ENCODE measurements at regions not wholly inside any gene's neighbourhood (a gene's known extent, or its start where the extent isn't known, plus 50 kb on each side); places are given as distances from the start of the nearest gene placed in this dataset.

DNA sequence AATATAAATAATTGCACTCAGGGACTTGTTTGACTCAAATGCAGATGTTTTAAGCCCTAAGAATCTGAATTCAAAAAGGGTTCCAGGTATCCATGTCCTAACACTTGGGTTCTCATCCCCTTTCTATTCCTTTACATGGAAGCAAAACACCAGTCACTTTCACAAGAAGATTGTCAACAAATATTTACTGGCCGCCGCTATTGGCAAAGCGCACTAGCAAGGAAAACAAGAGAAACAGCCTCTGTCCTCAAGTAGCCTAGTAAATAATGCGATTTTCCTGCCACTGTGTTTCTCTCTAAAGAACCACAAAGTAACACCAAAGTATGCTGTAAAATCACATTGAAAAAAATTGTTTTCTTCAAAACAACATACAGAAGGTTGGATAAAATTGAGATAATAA lies 66.7 kb upstream of the EZH2 start:
- no peaks in the 10 kb centered on the region for H3K27me3 ChIP-seq

DNA sequence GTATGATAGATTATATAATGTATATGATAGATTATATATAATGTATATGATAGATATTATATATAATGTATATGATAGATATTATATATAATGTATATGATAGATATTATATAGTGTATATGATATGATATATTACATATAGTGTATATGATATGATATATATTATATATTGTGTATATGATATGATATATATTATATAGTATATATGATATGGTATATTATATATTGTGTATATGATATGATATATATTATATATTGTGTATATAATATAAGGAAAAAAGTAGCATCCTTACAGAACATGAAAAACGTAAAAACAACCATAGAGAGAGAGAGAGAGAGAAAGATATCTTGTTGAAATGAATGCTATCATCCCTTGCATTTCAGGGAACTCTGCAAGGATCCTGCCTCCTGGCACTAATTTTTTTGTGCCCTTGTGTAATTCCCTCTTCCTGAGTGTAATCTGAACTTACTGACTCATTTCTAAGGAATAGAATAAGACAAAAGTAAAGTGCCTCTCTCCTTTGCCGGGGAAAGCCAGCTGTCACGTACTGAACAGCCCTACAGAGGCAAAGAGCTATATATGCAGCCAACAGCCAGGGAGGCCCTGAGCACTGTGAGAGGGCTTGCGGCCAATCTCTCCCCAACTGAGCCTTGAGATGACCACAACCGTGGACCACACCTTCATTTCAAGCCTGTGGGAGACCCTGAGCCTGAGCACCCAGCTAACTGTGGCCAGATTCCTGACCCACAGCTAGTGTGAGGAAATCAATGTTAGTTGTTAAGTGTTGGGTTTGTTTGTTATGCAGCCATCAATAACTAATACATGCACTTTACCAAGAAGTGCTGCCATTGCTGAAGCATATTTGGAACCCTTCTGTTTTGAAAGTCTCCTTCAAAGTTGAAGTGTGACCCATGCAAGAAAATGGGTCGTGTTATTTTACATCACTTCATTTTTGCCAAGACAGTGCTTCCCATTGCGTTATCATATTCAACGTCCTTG lies 61.1 kb upstream of the EZH2 start:
- TF ChIP-seq Cebpa-rat (IDR thresholded peaks at IDR 0.05): no peak
- Histone ChIP-seq H3K27me3 (no peaks in the 10 kb centered on the region), H3K4me3 (no peak overlapping the region), H3K4me2 (no peak overlapping the region), H4K20me1 (no peaks in the 10 kb centered on the region), H3K9ac (no peak overlapping the region), H3K36me3 (no peaks in the 10 kb centered on the region), H3K9me3 (replicated peaks in 1 of 11) (peaks cover 0 to 10% (median 0%) of the 10 kb centered on the region in 11 experiments; a peak in 4 of 22 replicates), H3K27ac (no peak overlapping the region), H3K4me1 (peaks cover 6 to 10% (median 9%) of the 10 kb centered on the region in 10 experiments; a peak in 18 of 20 replicates)

More for the DNA sequence above, 66.7 kb upstream of the EZH2 start:
- Histone ChIP-seq H3K9me3 (replicated peaks in 1 of 11) (peaks cover 0 to 6% (median 0%) of the 10 kb centered on the region in 11 experiments; a peak in 1 of 22 replicates), H4K20me1 (no peaks in the 10 kb centered on the region), H3K4me1 (peaks cover 0 to 6% (median 0%) of the 10 kb centered on the region in 10 experiments; a peak in 4 of 20 replicates), H3K9ac (no peak overlapping the region), H3K36me3 (no peaks in the 10 kb centered on the region), H3K4me3 (no peak overlapping the region), H3K27ac (no peak overlapping the region), H3K4me2 (no peak overlapping the region)
- TF ChIP-seq Cebpa-rat (IDR thresholded peaks at IDR 0.05): no peak

DNA sequence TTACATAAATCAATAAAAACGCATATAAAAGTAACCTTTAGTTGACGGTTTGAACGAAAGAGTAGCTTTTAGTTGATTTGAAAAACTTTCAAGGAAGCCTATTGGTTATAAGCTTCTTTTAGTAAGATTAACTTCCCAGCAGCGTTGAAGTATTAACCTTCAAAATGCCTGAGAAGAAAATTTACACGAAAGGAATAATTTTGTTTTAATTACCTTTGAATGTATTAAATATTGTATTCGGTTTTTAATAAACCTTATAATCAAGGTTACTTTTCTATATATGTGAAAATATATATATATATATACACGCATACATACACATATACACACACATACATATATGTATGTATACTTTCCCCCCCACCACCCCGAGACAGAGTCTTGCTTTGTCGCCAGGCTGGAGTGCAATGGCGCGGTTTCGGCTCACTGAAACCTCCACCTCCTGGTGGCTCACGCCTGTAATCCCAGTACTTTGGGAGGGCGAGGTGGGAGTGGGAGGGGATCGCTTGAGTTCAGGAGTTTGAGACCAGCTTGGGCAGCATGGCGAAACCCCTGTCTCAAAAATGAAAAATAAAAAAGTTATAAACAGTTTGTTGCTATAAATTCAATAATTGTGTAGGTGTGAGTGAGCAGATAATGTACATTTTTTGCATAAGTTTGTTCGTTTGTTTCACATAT lies 57.6 kb upstream of the EZH2 start:
- H3K9me3 ChIP-seq (replicated peaks in 1 of 11): peaks cover 0 to 5% (median 0%) of the 10 kb centered on the region in 11 experiments; a peak in 3 of 22 replicates
- no peaks in the 10 kb centered on the region for H3K36me3 ChIP-seq
- H3K9ac ChIP-seq: peak overlapping the region; percentile 87 to 98 (median 95)
- H3K27me3 ChIP-seq: no peaks in the 10 kb centered on the region
- peaks cover 11 to 20% (median 14%) of the 10 kb centered on the region in 10 experiments; a peak in 18 of 20 replicates for H3K4me1 ChIP-seq
- H4K20me1 ChIP-seq: no peaks in the 10 kb centered on the region
- peak overlapping the region; percentile 73 to 86 (median 80) for H3K4me2 ChIP-seq
- TF ChIP-seq Cebpa-rat (IDR thresholded peaks at IDR 0.05): no peak
- peak overlapping the region; percentile 64 to 90 (median 81) for H3K4me3 ChIP-seq
- peak overlapping the region in 10 of 11 experiments; percentile 85 to 98 (median 96); a peak in 20 of 22 replicates for H3K27ac ChIP-seq

DNA sequence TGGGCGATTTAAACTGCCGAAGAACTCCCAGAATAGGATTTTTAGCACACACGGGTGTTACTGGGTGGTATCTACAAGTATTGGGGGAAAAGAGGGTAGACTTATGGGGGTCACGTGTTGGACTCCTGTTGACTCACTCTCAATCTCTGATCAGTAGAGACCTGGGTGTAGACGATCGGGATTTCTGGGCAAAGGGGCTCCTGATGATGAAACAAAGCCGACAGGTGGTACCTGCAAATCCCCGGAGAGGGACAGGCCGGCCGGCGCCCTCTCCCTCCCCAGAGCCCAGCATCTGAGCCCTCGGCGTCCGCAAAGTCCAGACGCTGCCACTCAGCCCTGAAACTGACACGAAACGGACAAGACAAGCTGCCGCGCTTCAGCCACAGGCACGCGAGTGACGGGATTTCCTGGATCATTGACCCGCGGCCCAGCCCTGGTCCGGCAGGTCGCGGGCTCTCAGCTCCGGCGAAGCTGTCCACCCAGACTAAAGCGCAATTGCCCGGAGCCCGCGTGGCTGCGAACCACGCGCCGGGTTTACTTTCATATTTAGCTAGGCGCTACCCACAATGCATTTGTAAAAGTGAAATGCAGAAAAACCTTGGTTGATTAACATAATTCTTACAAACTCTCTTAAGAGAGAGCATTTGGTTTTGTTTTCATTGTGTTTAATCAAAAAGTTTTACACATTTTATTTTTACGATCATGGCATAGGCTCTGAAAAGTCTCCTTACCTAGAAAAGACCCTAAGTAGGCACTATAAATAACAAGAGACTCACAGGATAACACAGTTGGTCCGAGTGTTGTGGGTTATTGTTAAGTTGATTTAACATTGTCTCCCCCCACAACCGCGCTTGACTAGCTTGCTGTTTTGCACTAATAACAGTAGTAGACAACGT lies 56.9 kb upstream of the EZH2 start:
- Histone ChIP-seq H3K27me3 (no peaks in the 10 kb centered on the region), H3K4me1 (peaks cover 11 to 20% (median 14%) of the 10 kb centered on the region in 10 experiments; a peak in 18 of 20 replicates), H3K4me2 (peak overlapping the region; percentile 58 to 86 (median 80)), H3K9me3 (replicated peaks in 1 of 11) (peaks cover 0 to 5% (median 0%) of the 10 kb centered on the region in 11 experiments; a peak in 3 of 22 replicates), H3K9ac (peak overlapping the region; percentile 87 to 98 (median 95)), H3K4me3 (peak overlapping the region; percentile 64 to 90 (median 81)), H3K27ac (peak overlapping the region; percentile 82 to 98 (median 96)), H4K20me1 (no peaks in the 10 kb centered on the region), H3K36me3 (no peaks in the 10 kb centered on the region)
- no peak for TF ChIP-seq Cebpa-rat (IDR thresholded peaks at IDR 0.05)

DNA sequence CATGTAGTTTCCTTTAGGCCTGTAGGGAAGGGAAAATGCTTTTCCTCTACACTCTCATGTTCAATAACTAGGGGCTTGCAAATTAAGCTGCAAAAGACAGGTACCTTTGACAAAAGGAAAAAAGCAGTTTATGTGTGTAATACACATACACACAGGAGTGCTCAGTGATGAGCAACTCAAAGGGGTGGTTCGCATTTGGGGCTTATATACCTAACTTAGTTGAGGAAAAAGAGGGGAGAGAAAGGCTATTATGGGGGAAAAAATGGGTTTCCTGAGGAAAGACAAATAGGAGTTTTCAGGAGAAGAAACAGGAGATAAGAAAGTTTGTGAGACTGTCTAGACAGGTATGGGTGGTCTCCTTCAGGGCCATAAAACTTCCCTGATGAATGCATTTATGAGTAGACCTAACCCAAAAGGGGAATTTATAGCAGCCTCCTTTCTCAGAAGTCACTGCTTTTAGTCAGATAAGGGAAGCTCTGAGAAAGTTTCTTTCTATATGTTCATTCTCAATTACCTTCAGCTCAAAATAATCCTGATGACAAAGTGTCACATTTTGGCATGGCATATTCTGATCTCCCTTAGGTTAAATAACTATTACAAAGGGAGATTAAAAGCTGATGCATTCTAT lies 55.2 kb upstream of the EZH2 start:
- Histone ChIP-seq H3K4me3 (no peak overlapping the region), H3K4me1 (peaks cover 11 to 20% (median 14%) of the 10 kb centered on the region in 10 experiments; a peak in 18 of 20 replicates), H3K27me3 (no peaks in the 10 kb centered on the region), H4K20me1 (no peaks in the 10 kb centered on the region), H3K36me3 (no peaks in the 10 kb centered on the region), H3K27ac (no peak overlapping the region), H3K9me3 (replicated peaks in 1 of 11) (no peaks in the 10 kb centered on the region), H3K4me2 (peak overlapping the region in 2 of 11 experiments; percentile 21 to 75; a peak in 2 of 22 replicates), H3K9ac (no peak overlapping the region; a peak in 1 of 22 replicates)
- TF ChIP-seq Cebpa-rat (IDR thresholded peaks at IDR 0.05): no peak

DNA sequence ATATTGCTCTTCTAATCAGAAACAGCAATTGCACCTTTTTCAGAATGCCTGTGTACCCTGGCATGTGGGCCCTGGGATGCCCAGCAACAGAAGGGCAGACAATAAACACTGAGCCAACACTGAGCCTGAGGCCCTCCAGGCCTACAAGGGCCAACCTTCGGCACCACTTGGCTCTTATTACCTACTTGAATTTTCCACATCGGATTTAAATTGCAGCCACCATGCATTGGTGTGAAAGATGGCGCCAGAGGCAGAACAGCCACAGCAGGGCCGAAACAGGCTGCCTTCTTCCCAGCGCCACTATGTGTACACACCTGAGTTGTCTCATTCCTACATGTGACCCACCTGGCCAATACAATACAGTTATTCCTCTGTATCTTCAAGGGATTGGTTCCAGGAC lies 51.4 kb upstream of the EZH2 start:
- TF ChIP-seq Cebpa-rat (IDR thresholded peaks at IDR 0.05): no peak
- Histone ChIP-seq H3K9me3 (replicated peaks in 1 of 11) (no peaks in the 10 kb centered on the region), H3K4me2 (no peak overlapping the region)

More for the DNA sequence above, 51.4 kb upstream of the EZH2 start:
- H4K20me1 ChIP-seq: no peaks in the 10 kb centered on the region
- no peaks in the 10 kb centered on the region for H3K36me3 ChIP-seq
- H3K27me3 ChIP-seq: no peaks in the 10 kb centered on the region
- no peak overlapping the region for H3K4me3 ChIP-seq
- no peak overlapping the region for H3K9ac ChIP-seq
- peaks cover 5 to 13% (median 7%) of the 10 kb centered on the region in 10 experiments; a peak in 16 of 20 replicates for H3K4me1 ChIP-seq
- no peak overlapping the region for H3K27ac ChIP-seq

Measured in BLaER1 treated with 17β-estradiol and CSF1 and Interleukin-3, amounts not matched to agents 10 nM and 100 nM (cell line).